ENCODE measurements at regions not wholly inside any gene's neighbourhood (a gene's known extent, or its start where the extent isn't known, plus 50 kb on each side); places are given as distances from the start of the nearest gene placed in this dataset.

GRCh38 chr13:29946093-29946492 is 95.7 kb upstream of the UBL3 start:
- DNase-seq = no peak

- no peak for DNase-seq
These were observed 93.3 kb upstream of the UBL3 start for GRCh38 chr13:29943686-29944085.

- no peak for DNase-seq
These were observed 92.9 kb upstream of the UBL3 start for GRCh38 chr13:29943273-29943672.

- no peak for DNase-seq
These were observed 90.3 kb upstream of the UBL3 start for GRCh38 chr13:29940715-29941114.

GRCh38 chr13:29939158-29939557 is 88.7 kb upstream of the UBL3 start:
- no peak for DNase-seq

GRCh38 chr13:29937841-29938240 is 87.4 kb upstream of the UBL3 start:
- DNase-seq = no peak

- DNase-seq = no peak
These were observed 87.0 kb upstream of the UBL3 start for GRCh38 chr13:29937379-29937778.

- no peak for DNase-seq
These were observed 86.5 kb upstream of the UBL3 start for GRCh38 chr13:29936956-29937355.

GRCh38 chr13:29936051-29936813 is 85.8 kb upstream of the UBL3 start:
- no peak for DNase-seq

GRCh38 chr13:29935309-29935981 is 85.0 kb upstream of the UBL3 start:
- DNase-seq = no peak

GRCh38 chr13:29934531-29935308 is 84.3 kb upstream of the UBL3 start:
- DNase-seq = no peak

- DNase-seq = no peak
These were observed 83.0 kb upstream of the UBL3 start for GRCh38 chr13:29933401-29933800.

- DNase-seq = no peak
These were observed 81.3 kb upstream of the UBL3 start for GRCh38 chr13:29931696-29932095.

GRCh38 chr13:29929062-29929847 is 78.8 kb upstream of the UBL3 start:
- DNase-seq = no peak

GRCh38 chr13:29926098-29926476 is 75.7 kb upstream of the UBL3 start:
- DNase-seq = no peak

- DNase-seq = no peak
These were observed 75.2 kb upstream of the UBL3 start for GRCh38 chr13:29925457-29926097.

GRCh38 chr13:29924482-29925350 is 74.3 kb upstream of the UBL3 start:
- no peak for DNase-seq

- no peak for DNase-seq
These were observed 73.4 kb upstream of the UBL3 start for GRCh38 chr13:29923554-29924481.

- no peak for DNase-seq
These were observed 72.5 kb upstream of the UBL3 start for GRCh38 chr13:29922896-29923295.

GRCh38 chr13:29922281-29922821 is 71.9 kb upstream of the UBL3 start:
- no peak for DNase-seq

All from SIG-M5 (cell line).